ENCODE measurements at regions not wholly inside any gene's neighbourhood (a gene's known extent, or its start where the extent isn't known, plus 50 kb on each side); places are given as distances from the start of the nearest gene placed in this dataset.

- Histone ChIP-seq H4K20me1 (replicated peaks in 1 of 2; ENCODE audit: control insufficient read depth in 1 of 2, insufficient read depth in 2 of 2, low read length in 2 of 2) (peaks cover 0 to 2% of the 10 kb centered on the region in 2 experiments), H3K9me3 (ENCODE audit: insufficient read depth in 2 of 2, low read depth in 1 of 2, low read length in 1 of 2) (no peaks in the 10 kb centered on the region), H3K27me3 (replicated peaks in 1 of 4; ENCODE audit: control insufficient read depth in 3 of 4, extremely low read depth in 1 of 4, insufficient read depth in 3 of 4, low read length in 3 of 4) (peaks cover 72 to 95% (median 92%) of the 10 kb centered on the region in 4 experiments), H4K5ac (ENCODE audit: insufficient read length, low read depth, low read length) (no peak overlapping the region), H3K14ac (ENCODE audit: insufficient read length) (no peak overlapping the region), H3K27ac (ENCODE audit: low read depth, low read length) (no peak overlapping the region), H3K18ac (ENCODE audit: extremely low read depth, low read length) (no peak overlapping the region), H3K23ac (ENCODE audit: insufficient read length) (no peak overlapping the region), H2BK12ac (ENCODE audit: low read depth, low read length) (no peak overlapping the region), H2BK20ac (ENCODE audit: low read length) (no peak overlapping the region), H3K79me2 (ENCODE audit: control insufficient read depth in 1 of 2, insufficient read depth in 2 of 2, low read length in 2 of 2) (no peaks in the 10 kb centered on the region), H3K9ac (replicated peaks in 1 of 4; ENCODE audit: extremely low read depth in 1 of 4, low read depth in 3 of 4, low read length in 3 of 4) (no peak overlapping the region), H4K8ac (ENCODE audit: extremely low read depth, insufficient read depth, low read length) (no peak overlapping the region), H2BK15ac (ENCODE audit: low read length) (no peak overlapping the region), H3K79me1 (ENCODE audit: low read depth, low read length) (no peaks in the 10 kb centered on the region), H3K4me1 (replicated peaks in 1 of 4; ENCODE audit: control insufficient read depth in 3 of 4, insufficient read depth in 4 of 4, low read length in 3 of 4) (no peaks in the 10 kb centered on the region), H3K23me2 (ENCODE audit: low read depth, low read length) (no peaks in the 10 kb centered on the region), H4K91ac (replicated peaks; ENCODE audit: insufficient read length, low read length) (no peak overlapping the region), H3K36me3 (ENCODE audit: control insufficient read depth in 2 of 4, insufficient read depth in 4 of 4, low read length in 3 of 4) (no peaks in the 10 kb centered on the region), H2AFZ (ENCODE audit: low read length) (no peak overlapping the region), H3K4me3 (ENCODE audit: extremely low read depth in 1 of 4, insufficient read depth in 2 of 4, low read depth in 3 of 4, low read length in 4 of 4) (no peak overlapping the region), H3K4ac (replicated peaks; ENCODE audit: insufficient read length, low read depth, low read length) (no peak overlapping the region), H3K56ac (replicated peaks; ENCODE audit: insufficient read length, low read depth, low read length) (no peak overlapping the region), H2BK5ac (ENCODE audit: low read depth, low read length) (no peak overlapping the region), H3K4me2 (ENCODE audit: insufficient read depth in 1 of 2, low read depth in 2 of 2, low read length in 2 of 2) (no peak overlapping the region), H2AK5ac (ENCODE audit: low read depth, low read length) (no peak overlapping the region), H2BK120ac (replicated peaks; ENCODE audit: low read depth, low read length) (no peak overlapping the region)
- 67% methylated on average over 2 of the region's 2 CpGs; no CpG with 5 or more reads in 1 of the 2 experiments for WGBS, 2 experiments (ENCODE audit: extremely low coverage in 1 of 2, insufficient coverage in 1 of 2, insufficient read length in 1 of 2, insufficient replicate concordance in 2 of 2, low coverage in 1 of 2, low lambda C conversion rate in 2 of 2, missing lambda C conversion rate in 1 of 2)
- DNase-seq (ENCODE audit: low read depth in 1 of 2, low spot score in 2 of 2) (no peak), FAIRE-seq (no peak)
- POLR2A ChIA-PET (ENCODE audit: partially characterized antibody), result no interaction called here
- CTCF ChIA-PET (ENCODE audit: partially characterized antibody), result no interaction called here
- TF ChIP-seq TCF12 (IDR thresholded peaks at IDR 0.05; ENCODE audit: low read depth, low read length) (no peak), SRF (IDR thresholded peaks at IDR 0.05; ENCODE audit: low read depth, low read length) (no peak), CTBP2 (IDR thresholded peaks at IDR 0.05; ENCODE audit: borderline replicate concordance, insufficient read depth, insufficient read length, low read length) (no peak), BRCA1 (IDR thresholded peaks at IDR 0.05; ENCODE audit: low read depth, low read length) (no peak), CBX8 (IDR thresholded peaks at IDR 0.05; ENCODE audit: borderline replicate concordance, low read depth, low read length) (no peak), KDM4A (IDR thresholded peaks at IDR 0.05; ENCODE audit: low read depth, low read length, severe bottlenecking) (no peak), EZH2 (IDR thresholded peaks at IDR 0.05; ENCODE audit: low read depth, low read length, severe bottlenecking) (no peak), NANOG (IDR thresholded peaks at IDR 0.05; ENCODE audit: insufficient read depth, low read depth, low read length, poor library complexity, severe bottlenecking) (no peak), SP2 (IDR thresholded peaks at IDR 0.05; ENCODE audit: low read length) (no peak), SIN3A (conservative IDR thresholded peaks at IDR 0.05 in 1 of 2, IDR thresholded peaks at IDR 0.05 in 1 of 2; ENCODE audit: low read depth in 1 of 2, low read length in 2 of 2) (no peak), GABPA (IDR thresholded peaks at IDR 0.05; ENCODE audit: borderline replicate concordance, insufficient read depth, low read length) (no peak), POU5F1 (IDR thresholded peaks at IDR 0.05; ENCODE audit: low read depth, low read length) (no peak)
Measured at GRCh38 chr22:22068657-22069056, 86.1 kb upstream of the TOP3B start.
